ENCODE measurements at regions not wholly inside any gene's neighbourhood (a gene's known extent, or its start where the extent isn't known, plus 50 kb on each side); places are given as distances from the start of the nearest gene placed in this dataset.

- H3K27me3 Mint-ChIP-seq (ENCODE audit: insufficient read depth, low read depth) = peaks cover 4% of the 10 kb centered on the region
- no peak overlapping the region for H3K4me3 Mint-ChIP-seq
- Histone ChIP-seq H3K4me2 (no peak overlapping the region), H3K4me1 (no peaks in the 10 kb centered on the region), H2AFZ (replicated peaks) (no peak overlapping the region), H3K27ac (no peak overlapping the region), H3F3A (ENCODE audit: low read depth) (no peaks in the 10 kb centered on the region), H3K79me2 (ENCODE audit: low read depth) (no peaks in the 10 kb centered on the region), H3K9ac (no peak overlapping the region), H3K36me3 (no peaks in the 10 kb centered on the region), H4K20me1 (ENCODE audit: low read depth) (no peaks in the 10 kb centered on the region), H3K4me3 (no peak overlapping the region), H3K27me3 (no peaks in the 10 kb centered on the region), H3K9me3 (ENCODE audit: low read depth) (no peaks in the 10 kb centered on the region)
- H3K4me1 Mint-ChIP-seq = no peaks in the 10 kb centered on the region
- H3K27ac Mint-ChIP-seq = no peak overlapping the region
- TF ChIP-seq EZH2 (IDR thresholded peaks at IDR 0.05) (no peak), EZH2phosphoT487 (IDR thresholded peaks at IDR 0.05) (no peak)
- TF ChIP-seq, protein P1, sequence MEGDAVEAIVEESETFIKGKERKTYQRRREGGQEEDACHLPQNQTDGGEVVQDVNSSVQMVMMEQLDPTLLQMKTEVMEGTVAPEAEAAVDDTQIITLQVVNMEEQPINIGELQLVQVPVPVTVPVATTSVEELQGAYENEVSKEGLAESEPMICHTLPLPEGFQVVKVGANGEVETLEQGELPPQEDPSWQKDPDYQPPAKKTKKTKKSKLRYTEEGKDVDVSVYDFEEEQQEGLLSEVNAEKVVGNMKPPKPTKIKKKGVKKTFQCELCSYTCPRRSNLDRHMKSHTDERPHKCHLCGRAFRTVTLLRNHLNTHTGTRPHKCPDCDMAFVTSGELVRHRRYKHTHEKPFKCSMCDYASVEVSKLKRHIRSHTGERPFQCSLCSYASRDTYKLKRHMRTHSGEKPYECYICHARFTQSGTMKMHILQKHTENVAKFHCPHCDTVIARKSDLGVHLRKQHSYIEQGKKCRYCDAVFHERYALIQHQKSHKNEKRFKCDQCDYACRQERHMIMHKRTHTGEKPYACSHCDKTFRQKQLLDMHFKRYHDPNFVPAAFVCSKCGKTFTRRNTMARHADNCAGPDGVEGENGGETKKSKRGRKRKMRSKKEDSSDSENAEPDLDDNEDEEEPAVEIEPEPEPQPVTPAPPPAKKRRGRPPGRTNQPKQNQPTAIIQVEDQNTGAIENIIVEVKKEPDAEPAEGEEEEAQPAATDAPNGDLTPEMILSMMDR (IDR thresholded peaks at IDR 0.05) = no peak
- no peaks in the 10 kb centered on the region for H3K36me3 Mint-ChIP-seq
- DNase-seq (ENCODE audit: low spot score) = no peak
- peaks cover 4% of the 10 kb centered on the region for H3K9me3 Mint-ChIP-seq
Observed at GRCh38 chr10:120382360-120382759, 74.7 kb upstream of the PLPP4 start.

DNA sequence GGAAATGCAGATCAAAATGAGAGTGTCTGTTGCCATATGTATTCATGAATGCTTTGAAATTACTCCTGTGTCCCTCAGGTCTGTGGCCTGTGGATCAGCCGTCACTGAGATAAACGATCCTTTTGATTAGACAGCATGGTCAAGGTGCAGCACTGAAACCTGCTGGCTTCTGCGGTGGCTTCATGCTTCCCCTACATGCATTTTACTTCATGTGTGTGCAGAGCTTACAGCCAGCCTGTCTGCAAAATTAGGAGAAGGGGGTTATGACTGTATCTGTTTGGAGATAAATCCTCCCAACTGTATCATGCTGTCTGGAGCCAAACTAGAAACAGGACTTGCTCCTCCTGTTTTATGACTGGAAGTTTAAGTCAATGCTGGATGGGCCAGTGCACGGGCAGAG is 71.0 kb upstream of the PLPP4 start:
- no peaks in the 10 kb centered on the region for H3K9me3 Mint-ChIP-seq
- no peaks in the 10 kb centered on the region for H3F3A ChIP-seq (ENCODE audit: low read depth)
- H3K27me3 Mint-ChIP-seq (ENCODE audit: insufficient read depth, low read depth) = no peaks in the 10 kb centered on the region
- H3K27me3 ChIP-seq = no peaks in the 10 kb centered on the region
- H3K4me2 ChIP-seq = no peak overlapping the region
- TF ChIP-seq EZH2phosphoT487 (IDR thresholded peaks at IDR 0.05) (no peak), EZH2 (IDR thresholded peaks at IDR 0.05) (no peak)
- TF ChIP-seq, protein P1 (IDR thresholded peaks at IDR 0.05) = no peak
- H3K9ac ChIP-seq = no peak overlapping the region
- no peak for DNase-seq (ENCODE audit: low spot score)
- H3K4me1 Mint-ChIP-seq = peaks cover under 1% of the 10 kb centered on the region
- H3K36me3 ChIP-seq = no peaks in the 10 kb centered on the region
- H3K27ac Mint-ChIP-seq = no peak overlapping the region
- H3K27ac ChIP-seq = no peak overlapping the region
- H3K4me1 ChIP-seq = no peaks in the 10 kb centered on the region
- no peaks in the 10 kb centered on the region for H4K20me1 ChIP-seq (ENCODE audit: low read depth)
- H3K4me3 ChIP-seq = no peak overlapping the region
- H3K36me3 Mint-ChIP-seq = no peaks in the 10 kb centered on the region
- no peak overlapping the region for H2AFZ ChIP-seq (replicated peaks)
- no peaks in the 10 kb centered on the region for H3K9me3 ChIP-seq (ENCODE audit: low read depth)
- H3K4me3 Mint-ChIP-seq = no peak overlapping the region
- no peaks in the 10 kb centered on the region for H3K79me2 ChIP-seq (ENCODE audit: low read depth)

- no peak for DNase-seq (ENCODE audit: low spot score)
- Mint-ChIP-seq H3K36me3 (no peaks in the 10 kb centered on the region), H3K27ac (no peak overlapping the region), H3K4me1 (peaks cover 9% of the 10 kb centered on the region), H3K4me3 (no peak overlapping the region), H3K27me3 (ENCODE audit: insufficient read depth, low read depth) (no peaks in the 10 kb centered on the region), H3K9me3 (no peaks in the 10 kb centered on the region)
- Histone ChIP-seq H3K79me2 (ENCODE audit: low read depth) (no peaks in the 10 kb centered on the region), H3K4me2 (no peak overlapping the region), H4K20me1 (ENCODE audit: low read depth) (no peaks in the 10 kb centered on the region), H3K9me3 (ENCODE audit: low read depth) (no peaks in the 10 kb centered on the region), H3F3A (ENCODE audit: low read depth) (no peaks in the 10 kb centered on the region), H3K9ac (no peak overlapping the region), H3K36me3 (no peaks in the 10 kb centered on the region), H3K27ac (no peak overlapping the region), H3K27me3 (no peaks in the 10 kb centered on the region), H2AFZ (replicated peaks) (no peak overlapping the region), H3K4me1 (peaks cover 5% of the 10 kb centered on the region), H3K4me3 (no peak overlapping the region)
- TF ChIP-seq EZH2 (IDR thresholded peaks at IDR 0.05) (no peak), EZH2phosphoT487 (IDR thresholded peaks at IDR 0.05) (no peak)
- TF ChIP-seq, protein P1 (IDR thresholded peaks at IDR 0.05) = no peak
Observed at GRCh38 chr10:120386896-120387295, 70.1 kb upstream of the PLPP4 start.

Measured in neural progenitor cell (in vitro differentiated cells).